Germinal center (tissue), 1 donor: ENCODE measurements at regions not wholly inside any gene's neighbourhood (a gene's known extent, or its start where the extent isn't known, plus 50 kb on each side); places are given as distances from the start of the nearest gene placed in this dataset.
A peak's percentile ranks its signal among the peaks of the same experiment; 100 is the strongest.

Experiments
- DNase-seq: peaks from one replicate; pipeline ENCODE4 v3.0.0; 2012; ENCODE audit warnings: mixed read lengths, low spot score

DNA sequence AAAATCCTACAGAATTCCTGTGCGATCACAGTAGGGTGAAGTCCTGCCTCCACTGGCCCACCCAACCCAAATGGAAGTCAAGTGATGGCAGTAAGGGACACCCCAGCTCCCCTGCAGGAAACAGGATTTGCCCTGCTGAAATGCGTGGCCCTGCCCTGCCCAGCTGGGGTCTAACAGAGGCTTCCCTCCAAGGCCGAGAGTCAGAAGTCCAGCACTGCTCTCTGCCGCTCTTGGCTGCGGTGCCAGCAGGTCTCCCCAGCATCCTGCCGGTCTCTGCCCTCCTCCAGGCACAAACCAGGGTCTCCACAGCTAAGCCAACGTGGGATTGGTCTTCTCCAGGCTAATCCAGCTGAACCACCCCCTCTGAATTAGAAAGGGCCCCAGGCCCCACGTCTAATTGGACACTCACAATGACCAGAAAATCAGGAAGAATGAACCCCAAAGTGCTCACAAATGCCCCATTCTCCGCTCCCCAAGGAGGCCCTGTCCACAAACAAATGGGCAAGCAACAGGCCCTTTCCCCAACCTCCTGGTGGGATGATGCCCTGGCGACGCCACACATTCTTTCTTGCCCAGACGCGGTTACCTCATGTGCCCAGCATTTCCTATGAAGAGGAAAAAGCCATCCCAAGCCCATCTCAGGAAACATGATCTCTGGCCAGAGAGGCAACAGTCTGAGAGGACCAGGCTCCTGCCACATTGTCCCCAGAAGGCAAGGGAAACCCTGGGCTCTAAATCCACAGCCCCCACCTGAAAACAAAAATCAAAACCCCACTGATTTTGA, 117.2 kb downstream of the BANF2 start:
- DNase-seq: no peak

DNA sequence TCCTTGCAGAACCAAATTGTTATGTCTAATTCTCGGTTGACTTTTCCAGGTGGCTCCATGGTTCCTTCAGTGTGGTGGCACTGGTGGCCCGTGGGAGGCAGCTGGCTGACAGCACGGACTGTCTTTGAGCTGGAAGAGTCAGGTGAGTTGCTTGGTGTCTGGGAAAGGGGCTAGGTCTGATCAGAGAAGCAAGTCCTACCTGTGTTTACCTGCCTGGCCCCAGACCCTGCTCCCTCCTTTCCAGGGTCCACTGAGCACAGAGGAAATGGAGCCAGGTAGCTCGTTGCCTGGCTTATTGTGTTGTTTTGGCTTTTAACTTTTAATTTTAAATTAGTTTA, 111.8 kb downstream of the BANF2 start:
- no peak for DNase-seq

DNA sequence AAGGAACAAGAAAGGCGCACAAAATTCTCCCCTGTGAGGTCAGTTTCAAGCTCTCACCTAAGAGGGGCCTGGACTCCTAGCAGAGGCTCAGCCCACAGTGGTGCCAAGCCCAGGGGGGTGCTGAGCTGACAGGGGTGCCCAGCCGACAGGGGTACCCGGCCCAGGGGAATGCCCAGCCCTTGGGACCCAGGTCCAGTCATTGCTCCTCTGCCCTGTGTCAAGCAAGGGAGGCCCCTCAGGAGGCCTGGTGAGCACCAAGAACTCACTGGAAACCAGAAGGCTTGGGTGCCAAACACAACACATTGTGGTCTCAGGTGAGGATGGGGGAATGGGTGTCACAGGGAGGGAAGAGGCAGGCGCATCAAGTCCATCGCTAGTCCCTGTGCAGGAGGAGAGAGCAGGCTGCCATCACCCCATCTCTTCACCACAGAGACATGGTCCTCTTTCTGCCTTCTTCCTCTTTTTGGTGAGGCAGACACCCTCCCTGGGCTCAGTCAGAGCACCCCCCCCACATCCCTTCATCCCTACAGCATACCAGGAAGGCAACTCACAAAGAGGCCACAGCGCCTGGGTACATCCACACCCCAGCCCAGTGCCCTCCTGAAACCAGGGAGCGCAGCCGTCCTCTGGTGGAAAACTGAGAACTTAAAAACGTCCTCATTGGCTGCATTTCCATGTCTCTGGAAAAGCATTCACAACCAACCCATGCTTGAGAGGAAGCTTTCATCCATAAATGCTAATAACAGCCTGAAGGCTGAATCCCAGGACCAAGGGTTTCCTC, 111.3 kb downstream of the BANF2 start:
- peak; percentile 15 for DNase-seq

- DNase-seq: no peak
Observed at GRCh38 chr20:17810062-17810631, 110.4 kb downstream of the BANF2 start.

DNA sequence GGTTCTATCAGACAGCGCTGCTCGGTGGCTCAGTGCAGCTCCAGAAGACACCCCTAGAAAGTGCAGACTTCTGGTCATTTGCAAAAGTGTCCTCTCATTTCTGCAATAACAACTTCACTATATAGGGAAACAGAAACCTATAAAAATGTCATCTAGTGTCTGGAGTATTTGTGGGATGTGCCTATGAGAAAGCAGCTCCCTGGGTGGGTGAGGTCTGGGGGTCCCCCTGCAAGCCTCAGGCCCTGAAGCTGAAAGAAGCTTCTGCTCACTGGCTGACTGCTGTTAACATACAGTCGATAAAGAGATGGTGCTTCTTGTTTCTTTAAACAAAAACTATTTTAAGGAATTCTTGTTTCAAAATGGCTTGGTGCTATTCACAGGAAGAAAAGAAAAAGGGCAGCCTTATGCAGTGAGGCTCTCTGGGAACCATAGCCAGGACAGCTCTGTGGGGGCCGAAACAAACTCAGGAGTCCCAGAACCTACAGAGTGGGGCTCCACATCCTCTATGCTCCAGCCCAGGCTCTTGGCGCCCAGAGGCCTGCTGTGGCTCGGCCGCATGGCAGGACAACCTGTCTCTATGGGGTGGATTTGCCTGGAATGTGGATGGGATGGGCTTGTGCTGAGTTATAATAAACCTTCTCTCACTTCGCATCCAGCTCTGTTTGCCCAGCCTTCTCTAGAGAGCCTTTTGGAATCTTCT, 109.7 kb downstream of the BANF2 start:
- DNase-seq: no peak

DNA sequence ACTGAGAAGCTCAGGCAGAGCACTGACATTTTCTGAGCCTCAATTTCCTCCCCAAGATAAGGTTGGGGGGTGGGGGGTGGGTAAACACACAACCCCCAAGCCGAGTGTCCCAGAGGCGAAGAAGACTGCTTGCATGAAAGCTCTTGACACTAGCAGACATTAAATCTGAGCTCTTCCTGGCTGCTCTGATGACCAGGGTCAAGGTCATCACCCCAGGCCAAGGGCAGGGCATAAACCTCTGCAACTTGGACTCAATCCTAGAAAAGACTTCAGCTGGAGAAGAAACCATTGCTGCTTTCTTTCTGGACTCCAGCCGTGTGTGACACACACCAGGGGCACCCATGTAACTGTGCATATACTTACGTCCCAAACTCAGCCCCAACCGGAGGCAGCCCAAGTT, 109.0 kb downstream of the BANF2 start:
- no peak for DNase-seq

DNA sequence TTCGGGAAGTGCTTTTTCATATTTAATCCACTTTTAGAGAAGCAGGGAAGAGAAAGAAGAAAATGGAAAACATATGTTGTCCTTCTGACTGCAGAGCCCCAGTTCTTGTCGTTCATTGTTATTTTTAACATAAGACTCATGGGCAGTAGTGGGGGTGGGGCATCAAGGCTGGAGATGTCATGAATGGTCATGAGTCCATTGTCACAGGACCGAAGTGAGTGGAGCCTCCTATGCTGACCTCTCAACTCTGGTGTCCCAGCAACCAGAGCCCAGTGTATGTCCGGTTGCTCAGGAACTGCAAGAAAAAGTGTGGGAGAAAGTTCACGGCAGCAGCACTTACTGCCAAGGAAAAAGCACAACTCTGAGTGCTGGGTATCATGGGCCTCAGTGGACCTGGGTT, 108.6 kb downstream of the BANF2 start:
- DNase-seq: no peak

GRCh38 chr20:17807651-17808050, 107.9 kb downstream of the BANF2 start:
- DNase-seq: no peak

DNA sequence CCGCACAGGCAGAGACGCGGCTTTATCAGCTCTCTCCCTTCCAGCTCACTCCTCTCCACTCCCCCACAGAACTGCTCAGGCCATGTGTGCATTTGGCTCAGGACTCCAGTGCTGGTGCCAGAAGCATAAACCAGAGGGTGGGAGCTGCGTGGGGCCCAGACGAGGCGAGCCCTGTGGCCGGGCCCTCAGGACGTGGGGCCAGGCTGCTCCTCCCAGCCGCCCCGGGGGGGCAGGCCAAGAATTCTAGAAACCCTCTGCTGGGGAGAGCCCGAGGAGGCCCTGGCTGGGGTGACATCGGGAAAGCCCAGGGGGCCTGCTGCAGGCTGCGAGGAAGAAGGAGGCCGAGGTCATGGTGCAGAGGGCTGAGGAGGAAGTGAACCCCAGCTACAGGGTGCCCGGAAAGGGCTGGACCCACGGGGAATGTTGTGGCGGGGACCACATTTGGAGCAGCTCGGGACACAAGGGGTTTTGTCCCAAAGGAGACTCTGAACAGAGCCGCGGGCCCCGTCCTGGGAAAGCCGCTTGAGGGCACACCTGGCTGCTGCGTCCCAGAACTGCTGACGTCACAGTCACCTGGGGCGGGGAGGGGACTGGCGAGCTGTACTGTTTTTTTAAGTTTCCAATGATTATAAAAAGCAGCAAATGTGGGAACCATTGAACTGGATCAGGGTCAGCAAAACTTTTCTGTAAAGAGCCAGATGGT, 107.1 kb downstream of the BANF2 start:
- no peak for DNase-seq

DNA sequence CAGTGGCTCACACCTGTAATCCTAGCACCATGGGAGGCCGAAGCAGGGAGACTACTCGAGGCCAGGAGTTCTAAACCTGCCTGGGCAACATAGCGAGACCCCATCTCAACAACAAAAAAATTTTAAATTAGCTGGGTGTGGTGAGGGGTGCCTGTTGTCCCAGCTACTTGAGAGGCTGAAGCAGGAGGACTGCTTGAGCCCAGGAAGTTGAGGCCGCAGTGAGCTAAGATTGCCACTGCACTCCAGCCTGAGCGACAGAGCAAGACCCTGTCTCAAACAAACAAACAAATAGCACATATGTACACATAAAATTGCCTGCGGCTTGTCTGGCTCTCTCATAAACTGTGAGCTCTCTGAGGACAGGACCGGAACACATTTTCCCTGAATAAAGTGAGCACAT, 106.3 kb downstream of the BANF2 start:
- no peak for DNase-seq

GRCh38 chr20:17803765-17804164, 104.0 kb downstream of the BANF2 start:
- no peak for DNase-seq

GRCh38 chr20:17799575-17800227, 99.9 kb downstream of the BANF2 start:
- DNase-seq: no peak

GRCh38 chr20:17798601-17799000, 98.8 kb downstream of the BANF2 start:
- no peak for DNase-seq

DNA sequence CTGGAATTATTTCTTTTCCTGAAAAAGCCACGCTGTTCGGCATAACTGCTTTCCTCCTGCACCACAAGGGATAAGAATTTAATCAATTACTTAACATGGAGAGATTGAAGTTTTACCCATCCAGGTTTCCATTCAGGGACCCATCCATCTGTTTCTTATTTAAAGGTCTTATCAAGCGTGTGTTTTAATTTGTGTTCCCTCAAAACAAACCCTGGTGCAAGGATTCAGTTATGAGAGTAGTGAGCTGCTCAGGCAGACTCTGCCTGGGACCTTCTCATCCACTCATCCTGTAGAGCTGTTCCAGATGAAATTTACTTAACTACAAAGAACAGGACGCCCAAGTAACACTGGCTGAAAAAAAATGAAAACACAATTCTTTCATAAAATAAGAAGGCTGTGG, 97.8 kb downstream of the BANF2 start:
- no peak for DNase-seq

DNA sequence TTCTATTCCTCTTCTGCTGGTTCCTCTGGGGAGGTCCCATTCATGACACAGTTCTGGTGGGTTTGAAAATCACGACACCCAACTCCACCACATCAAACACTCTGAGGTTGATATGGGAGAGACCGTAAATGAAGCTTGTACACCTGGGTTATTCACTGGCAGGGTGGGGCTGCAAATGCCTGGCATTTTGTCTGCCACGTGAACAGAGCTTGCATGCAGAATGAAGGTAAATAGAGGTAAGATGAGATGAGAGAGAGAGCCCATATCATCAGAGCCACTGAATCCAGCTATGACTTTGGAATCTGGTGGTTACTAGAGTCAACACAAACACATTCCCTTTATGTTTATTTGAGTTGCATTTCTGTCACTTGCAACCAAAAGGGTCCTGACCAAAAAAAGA, 97.4 kb downstream of the BANF2 start:
- DNase-seq: no peak

DNA sequence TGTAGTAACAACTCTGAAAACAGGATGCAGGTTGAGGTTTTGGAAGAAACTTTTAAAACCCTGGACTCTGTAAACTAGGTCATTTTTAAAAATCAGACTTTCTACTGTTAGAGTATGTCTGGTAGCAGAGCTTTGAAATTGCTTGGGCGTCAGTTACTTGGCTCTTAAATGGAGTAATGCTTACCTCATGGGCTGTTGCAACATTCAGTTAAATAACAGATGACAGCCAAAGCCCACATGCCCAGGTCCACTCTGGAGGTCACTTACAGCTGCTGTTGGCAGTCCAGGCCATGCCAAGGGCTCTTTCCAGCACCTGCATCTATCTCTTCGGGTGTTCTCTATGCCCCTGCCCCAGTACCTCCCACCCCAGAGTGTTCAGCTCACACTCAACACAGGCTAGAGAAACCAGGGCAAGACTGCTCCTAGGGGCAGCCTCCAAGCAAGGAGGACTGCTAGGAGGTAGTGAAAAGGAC, 96.4 kb downstream of the BANF2 start:
- no peak for DNase-seq

GRCh38 chr20:17795501-17796071, 95.8 kb downstream of the BANF2 start:
- no peak for DNase-seq

DNA sequence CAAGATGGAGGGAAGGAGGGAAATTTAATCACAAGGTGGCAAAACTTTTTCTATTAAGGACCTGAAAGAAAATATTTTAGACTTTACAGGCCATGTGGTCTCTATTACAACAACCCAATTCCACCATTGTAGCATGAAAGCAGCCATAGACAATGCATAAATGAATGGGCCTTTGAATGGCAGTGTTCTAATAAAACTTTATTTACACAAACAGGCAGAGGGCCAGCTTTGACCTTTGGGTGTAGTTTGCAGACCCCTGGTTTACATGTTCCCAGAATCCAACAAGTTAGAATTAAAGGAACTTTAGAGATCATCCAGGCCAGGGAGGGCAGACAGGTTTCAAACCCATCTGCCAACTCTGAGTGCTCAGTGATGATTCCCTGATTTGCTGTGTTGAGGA, 95.2 kb downstream of the BANF2 start:
- no peak for DNase-seq

- DNase-seq: no peak
Observed at GRCh38 chr20:17794400-17794799, 94.6 kb downstream of the BANF2 start.

GRCh38 chr20:17793986-17794385, 94.2 kb downstream of the BANF2 start:
- no peak for DNase-seq

- no peak for DNase-seq
Observed at GRCh38 chr20:17790296-17790695, 90.5 kb downstream of the BANF2 start.
